ENCODE measurements at regions not wholly inside any gene's neighbourhood (a gene's known extent, or its start where the extent isn't known, plus 50 kb on each side); places are given as distances from the start of the nearest gene placed in this dataset.
"Not testable (repeated sequence)": the region's sequence is repeated elsewhere in the genome, so short reads cannot be mapped to it uniquely, and the experiment has no call there.

- Histone ChIP-seq H3K9ac (ENCODE audit: low read length) (no peak overlapping the region), H2BK5ac (ENCODE audit: low read depth, low read length, poor library complexity, severe bottlenecking) (no peak overlapping the region), H3K79me1 (replicated peaks; ENCODE audit: low read length, poor library complexity, severe bottlenecking) (no peaks in the 10 kb centered on the region), H2BK12ac (ENCODE audit: low read length in 2 of 2) (no peak overlapping the region), H3K4me3 (ENCODE audit: insufficient read depth in 1 of 2, low read depth in 1 of 2, low read length in 2 of 2) (no peak overlapping the region), H3K36me3 (ENCODE audit: control insufficient read depth in 1 of 2, insufficient read depth in 2 of 2, low read depth in 1 of 2, low read length in 2 of 2) (no peaks in the 10 kb centered on the region), H2AK5ac (ENCODE audit: low read length, severe bottlenecking) (no peak overlapping the region), H3K27ac (ENCODE audit: low read length, poor library complexity, severe bottlenecking) (no peak overlapping the region), H3K9me3 (ENCODE audit: control insufficient read depth, low read length) (no peaks in the 10 kb centered on the region), H3K4me2 (ENCODE audit: low read length, poor library complexity, severe bottlenecking) (no peak overlapping the region), H2BK15ac (ENCODE audit: low read depth, poor library complexity, severe bottlenecking) (no peak overlapping the region), H4K91ac (ENCODE audit: low read length) (no peak overlapping the region), H4K8ac (ENCODE audit: low read length) (no peak overlapping the region), H2BK120ac (ENCODE audit: low read depth, low read length) (no peak overlapping the region), H2AFZ (ENCODE audit: low read depth, low read length) (no peak overlapping the region), H3K27me3 (ENCODE audit: control insufficient read depth in 1 of 2, insufficient read depth in 1 of 2, low read length in 2 of 2) (no peaks in the 10 kb centered on the region), H3K4me1 (ENCODE audit: control insufficient read depth, insufficient read depth, low read depth, low read length) (no peaks in the 10 kb centered on the region), H3K14ac (ENCODE audit: low read length in 2 of 2) (no peak overlapping the region), H3K18ac (ENCODE audit: low read depth in 1 of 2, low read length in 2 of 2) (no peak overlapping the region), H3K4ac (ENCODE audit: low read depth in 1 of 2, low read length in 2 of 2) (no peak overlapping the region), H3K23ac (ENCODE audit: low read length in 2 of 2) (no peak overlapping the region)
- WGBS, result 95% methylated on average over 7 of the region's 7 CpGs
- no peak for DNase-seq
Measured at GRCh38 chr7:77484785-77485184, 52.3 kb upstream of the PTPN12 start.

- Histone ChIP-seq H2AFZ (ENCODE audit: low read depth, low read length) (no peak overlapping the region), H2BK5ac (ENCODE audit: low read depth, low read length, poor library complexity, severe bottlenecking) (no peak overlapping the region), H3K36me3 (ENCODE audit: control insufficient read depth in 1 of 2, insufficient read depth in 2 of 2, low read depth in 1 of 2, low read length in 2 of 2) (no peaks in the 10 kb centered on the region), H3K27ac (ENCODE audit: low read length, poor library complexity, severe bottlenecking) (no peak overlapping the region), H4K8ac (ENCODE audit: low read length) (no peak overlapping the region), H3K4ac (ENCODE audit: low read depth in 1 of 2, low read length in 2 of 2) (no peak overlapping the region), H3K4me1 (ENCODE audit: control insufficient read depth, insufficient read depth, low read depth, low read length) (no peaks in the 10 kb centered on the region), H3K27me3 (ENCODE audit: control insufficient read depth in 1 of 2, insufficient read depth in 1 of 2, low read length in 2 of 2) (no peaks in the 10 kb centered on the region), H3K18ac (ENCODE audit: low read depth in 1 of 2, low read length in 2 of 2) (no peak overlapping the region), H2AK5ac (ENCODE audit: low read length, severe bottlenecking) (no peak overlapping the region), H3K4me3 (ENCODE audit: insufficient read depth in 1 of 2, low read depth in 1 of 2, low read length in 2 of 2) (no peak overlapping the region), H3K14ac (ENCODE audit: low read length in 2 of 2) (no peak overlapping the region), H3K9me3 (ENCODE audit: control insufficient read depth, low read length) (no peaks in the 10 kb centered on the region), H3K9ac (ENCODE audit: low read length) (no peak overlapping the region), H2BK120ac (ENCODE audit: low read depth, low read length) (no peak overlapping the region), H2BK15ac (ENCODE audit: low read depth, poor library complexity, severe bottlenecking) (no peak overlapping the region), H2BK12ac (ENCODE audit: low read length in 2 of 2) (no peak overlapping the region), H3K23ac (ENCODE audit: low read length in 2 of 2) (no peak overlapping the region), H3K4me2 (ENCODE audit: low read length, poor library complexity, severe bottlenecking) (no peak overlapping the region), H4K91ac (ENCODE audit: low read length) (no peak overlapping the region), H3K79me1 (replicated peaks; ENCODE audit: low read length, poor library complexity, severe bottlenecking) (no peaks in the 10 kb centered on the region)
- DNase-seq, result peak; percentile 17
- WGBS, result 100% methylated on average over 3 of the region's 3 CpGs
Measured at GRCh38 chr7:77482015-77482414, 55.1 kb upstream of the PTPN12 start.

- no peak overlapping the region for H2BK120ac ChIP-seq (ENCODE audit: low read depth, low read length)
- H3K23ac ChIP-seq (ENCODE audit: low read length in 2 of 2), result no peak overlapping the region
- no peak overlapping the region for H2AK5ac ChIP-seq (ENCODE audit: low read length, severe bottlenecking)
- no peak overlapping the region for H3K4me2 ChIP-seq (ENCODE audit: low read length, poor library complexity, severe bottlenecking)
- no peak overlapping the region for H2AFZ ChIP-seq (ENCODE audit: low read depth, low read length)
- H3K4ac ChIP-seq (ENCODE audit: low read depth in 1 of 2, low read length in 2 of 2), result no peak overlapping the region
- no peak overlapping the region for H4K8ac ChIP-seq (ENCODE audit: low read length)
- 94% methylated on average over 2 of the region's 2 CpGs for WGBS
- H3K9me3 ChIP-seq (ENCODE audit: control insufficient read depth, low read length), result no peaks in the 10 kb centered on the region
- no peaks in the 10 kb centered on the region for H3K79me1 ChIP-seq (replicated peaks; ENCODE audit: low read length, poor library complexity, severe bottlenecking)
- no peak overlapping the region for H3K4me3 ChIP-seq (ENCODE audit: insufficient read depth in 1 of 2, low read depth in 1 of 2, low read length in 2 of 2)
- H3K4me1 ChIP-seq (ENCODE audit: control insufficient read depth, insufficient read depth, low read depth, low read length), result no peaks in the 10 kb centered on the region
- no peaks in the 10 kb centered on the region for H3K36me3 ChIP-seq (ENCODE audit: control insufficient read depth in 1 of 2, insufficient read depth in 2 of 2, low read depth in 1 of 2, low read length in 2 of 2)
- DNase-seq, result no peak
- H2BK15ac ChIP-seq (ENCODE audit: low read depth, poor library complexity, severe bottlenecking), result no peak overlapping the region
- H3K18ac ChIP-seq (ENCODE audit: low read depth in 1 of 2, low read length in 2 of 2), result no peak overlapping the region
- no peak overlapping the region for H4K91ac ChIP-seq (ENCODE audit: low read length)
- H3K27me3 ChIP-seq (ENCODE audit: control insufficient read depth in 1 of 2, insufficient read depth in 1 of 2, low read length in 2 of 2), result no peaks in the 10 kb centered on the region
- no peak overlapping the region for H3K27ac ChIP-seq (ENCODE audit: low read length, poor library complexity, severe bottlenecking)
- no peak overlapping the region for H2BK5ac ChIP-seq (ENCODE audit: low read depth, low read length, poor library complexity, severe bottlenecking)
- H3K9ac ChIP-seq (ENCODE audit: low read length), result no peak overlapping the region
- H2BK12ac ChIP-seq (ENCODE audit: low read length in 2 of 2), result no peak overlapping the region
- H3K14ac ChIP-seq (ENCODE audit: low read length in 2 of 2), result no peak overlapping the region
Measured at GRCh38 chr7:77481615-77482014, 55.5 kb upstream of the PTPN12 start.

- H3K14ac ChIP-seq (ENCODE audit: low read length in 2 of 2); H3K27ac ChIP-seq (ENCODE audit: low read length, poor library complexity, severe bottlenecking); H3K4ac ChIP-seq (ENCODE audit: low read depth in 1 of 2, low read length in 2 of 2); H3K9me3 ChIP-seq (ENCODE audit: control insufficient read depth, low read length); H2BK5ac ChIP-seq (ENCODE audit: low read depth, low read length, poor library complexity, severe bottlenecking); H2BK12ac ChIP-seq (ENCODE audit: low read length in 2 of 2); H2AK5ac ChIP-seq (ENCODE audit: low read length, severe bottlenecking); H2BK15ac ChIP-seq (ENCODE audit: low read depth, poor library complexity, severe bottlenecking); H3K23ac ChIP-seq (ENCODE audit: low read length in 2 of 2); H2AFZ ChIP-seq (ENCODE audit: low read depth, low read length); H4K8ac ChIP-seq (ENCODE audit: low read length); H3K4me3 ChIP-seq (ENCODE audit: insufficient read depth in 1 of 2, low read depth in 1 of 2, low read length in 2 of 2); H3K18ac ChIP-seq (ENCODE audit: low read depth in 1 of 2, low read length in 2 of 2); H2BK120ac ChIP-seq (ENCODE audit: low read depth, low read length); H3K79me1 ChIP-seq (replicated peaks; ENCODE audit: low read length, poor library complexity, severe bottlenecking); H3K4me1 ChIP-seq (ENCODE audit: control insufficient read depth, insufficient read depth, low read depth, low read length); H3K36me3 ChIP-seq (ENCODE audit: control insufficient read depth in 1 of 2, insufficient read depth in 2 of 2, low read depth in 1 of 2, low read length in 2 of 2); H4K91ac ChIP-seq (ENCODE audit: low read length); H3K27me3 ChIP-seq (ENCODE audit: control insufficient read depth in 1 of 2, insufficient read depth in 1 of 2, low read length in 2 of 2); H3K4me2 ChIP-seq (ENCODE audit: low read length, poor library complexity, severe bottlenecking): not testable (repeated sequence)
- DNase-seq, result peak; percentile 58
- H3K9ac ChIP-seq (ENCODE audit: low read length), result peak overlapping the region; percentile 8
- 94% methylated on average over 4 of the region's 4 CpGs for WGBS
Measured at GRCh38 chr7:77480102-77480627, 56.9 kb upstream of the PTPN12 start.
